Ovary (tissue), 7 donors: ENCODE measurements at regions not wholly inside any gene's neighbourhood (a gene's known extent, or its start where the extent isn't known, plus 50 kb on each side); places are given as distances from the start of the nearest gene placed in this dataset.

ENCODE experiments used
- DNase-seq, 5 donors: peaks; one replicate each; pipeline ENCODE4 v3.0.0-alpha.2; 2019 to 2020
- H3K27ac ChIP-seq, 2 donors: fragments of 200-600 bp; one replicate each; pipeline versions ENCODE4 v1.5.1 to v1.8.0; 2019 to 2022
- H3K27me3 ChIP-seq: fragments of 200-600 bp; one replicate; pipeline ENCODE4 v1.8.0; 2022
- H3K36me3 ChIP-seq: fragments of 200-600 bp; sonication (generic); one replicate; pipeline ENCODE4 v1.5.1; 2019
- H3K4me1 ChIP-seq: one replicate; pipeline ENCODE4 v1.8.1; 2013; ENCODE audit warnings: mild to moderate bottlenecking, moderate library complexity; ENCODE audit not compliant: insufficient read depth
- H3K4me3 ChIP-seq: fragments of 200-600 bp; sonication (generic); one replicate; pipeline ENCODE4 v1.5.1; 2017
- H3K9me3 ChIP-seq, 2 donors: fragments of 200-600 bp in 1 of 2; sonication (generic) in 1 of 2; one replicate each; pipeline versions ENCODE4 v1.5.1 to v1.8.1; 2013 to 2019; ENCODE audit warnings: mild to moderate bottlenecking in 1 of 2, moderate library complexity in 1 of 2
- EP300 ChIP-seq: sonication (generic); formaldehyde crosslinking; IDR thresholded peaks from one replicate; pipeline ENCODE4 v1.6.1; 2017; ENCODE audit warnings: antibody characterized with exemption
- POLR2A ChIP-seq: fragments of 450-650 bp; IDR thresholded peaks from one replicate; pipeline ENCODE4 v1.6.1; 2017; ENCODE audit warnings: antibody characterized with exemption, mild to moderate bottlenecking, moderate library complexity
- WGBS, 3 donors: extraction: QIAGEN DNeasy Blood & Tissue Kit in 1 of 3; methylation state at CpG; one replicate each; pipeline versions ENCODE4 v1.1.5 to v1.1.7; 2013 to 2017; 5-methylcytosine and 5-hydroxymethylcytosine counted together
- intact Hi-C, 4 donors: fragments of 100-400 bp; cut with DNase I; formaldehyde crosslinking; loops; one replicate each; pipeline versions ENCODE4 v1.11.0 to v1.15.1; 2022 to 2023
- TF ChIP-seq, protein P1 (sequence below), 3 donors: fragments of 450-650 bp in 2 of 3; fragments of 200-600 bp in 1 of 3; IDR thresholded peaks; one replicate each; pipeline versions ENCODE4 v1.5.1 to v1.8.0; 2016 to 2022; ENCODE audit warnings: antibody characterized with exemption in 3 of 3, mild to moderate bottlenecking in 1 of 3
- donor health status: DM: no; HTN: no; CAD: no; lungs with moderate emphysema.
- donor health status: DM: no; HTN: no; CAD: no.
- donor health status: Bipolar disorder and iron deficiency.
- donor health status: DM: no; HTN: no; CAD: no.
- donor health status: DM: yes; HTN: yes; CAD: no.

- H3K27ac ChIP-seq = no peak overlapping the region
- H3K9me3 ChIP-seq = no peaks in the 10 kb centered on the region
- intact Hi-C loops = no loop called here
- H3K4me1 ChIP-seq = no peaks in the 10 kb centered on the region
- H3K27me3 ChIP-seq = no peaks in the 10 kb centered on the region
- TF ChIP-seq EP300 (no peak), POLR2A (no peak)
- TF ChIP-seq, protein P1, sequence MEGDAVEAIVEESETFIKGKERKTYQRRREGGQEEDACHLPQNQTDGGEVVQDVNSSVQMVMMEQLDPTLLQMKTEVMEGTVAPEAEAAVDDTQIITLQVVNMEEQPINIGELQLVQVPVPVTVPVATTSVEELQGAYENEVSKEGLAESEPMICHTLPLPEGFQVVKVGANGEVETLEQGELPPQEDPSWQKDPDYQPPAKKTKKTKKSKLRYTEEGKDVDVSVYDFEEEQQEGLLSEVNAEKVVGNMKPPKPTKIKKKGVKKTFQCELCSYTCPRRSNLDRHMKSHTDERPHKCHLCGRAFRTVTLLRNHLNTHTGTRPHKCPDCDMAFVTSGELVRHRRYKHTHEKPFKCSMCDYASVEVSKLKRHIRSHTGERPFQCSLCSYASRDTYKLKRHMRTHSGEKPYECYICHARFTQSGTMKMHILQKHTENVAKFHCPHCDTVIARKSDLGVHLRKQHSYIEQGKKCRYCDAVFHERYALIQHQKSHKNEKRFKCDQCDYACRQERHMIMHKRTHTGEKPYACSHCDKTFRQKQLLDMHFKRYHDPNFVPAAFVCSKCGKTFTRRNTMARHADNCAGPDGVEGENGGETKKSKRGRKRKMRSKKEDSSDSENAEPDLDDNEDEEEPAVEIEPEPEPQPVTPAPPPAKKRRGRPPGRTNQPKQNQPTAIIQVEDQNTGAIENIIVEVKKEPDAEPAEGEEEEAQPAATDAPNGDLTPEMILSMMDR (IDR thresholded peaks at IDR 0.05) = no peak
- DNase-seq = no peak
- H3K4me3 ChIP-seq = no peak overlapping the region
- no peaks in the 10 kb centered on the region for H3K36me3 ChIP-seq
- 83 to 84% (median 84%) methylated on average over 3 of the region's 3 CpGs for WGBS, 3 donors
Measured at GRCh38 chr6:91865889-91866288, 1279.0 kb upstream of the MAP3K7 start.

DNA sequence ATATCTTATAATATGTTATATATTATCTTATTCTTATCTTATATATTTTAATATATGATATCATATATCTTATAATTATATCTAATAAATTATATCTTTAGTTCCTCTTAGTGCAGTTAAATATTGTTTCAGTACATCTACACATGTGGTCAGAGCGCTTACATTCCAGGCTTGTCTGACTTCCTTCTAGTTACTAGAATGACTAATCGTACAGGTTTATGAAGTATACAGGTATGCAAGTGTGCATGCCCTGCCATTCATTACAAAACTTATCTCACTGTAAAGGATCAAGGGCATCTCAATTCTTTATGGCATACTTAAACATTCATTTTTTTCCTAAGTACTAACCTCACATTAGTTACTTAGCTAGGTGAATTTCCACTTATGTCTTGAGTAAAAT, 1278.0 kb upstream of the MAP3K7 start:
- Histone ChIP-seq H3K27me3 (no peaks in the 10 kb centered on the region), H3K4me1 (no peaks in the 10 kb centered on the region), H3K9me3 (no peaks in the 10 kb centered on the region), H3K27ac (no peak overlapping the region), H3K4me3 (no peak overlapping the region), H3K36me3 (no peaks in the 10 kb centered on the region)
- no peak for DNase-seq
- intact Hi-C loops = no loop called here
- TF ChIP-seq EP300 (no peak), POLR2A (no peak)
- TF ChIP-seq, protein P1 (IDR thresholded peaks at IDR 0.05) = no peak
- WGBS, 3 donors = 92 to 93% (median 92%) methylated on average over 2 of the region's 2 CpGs

DNA sequence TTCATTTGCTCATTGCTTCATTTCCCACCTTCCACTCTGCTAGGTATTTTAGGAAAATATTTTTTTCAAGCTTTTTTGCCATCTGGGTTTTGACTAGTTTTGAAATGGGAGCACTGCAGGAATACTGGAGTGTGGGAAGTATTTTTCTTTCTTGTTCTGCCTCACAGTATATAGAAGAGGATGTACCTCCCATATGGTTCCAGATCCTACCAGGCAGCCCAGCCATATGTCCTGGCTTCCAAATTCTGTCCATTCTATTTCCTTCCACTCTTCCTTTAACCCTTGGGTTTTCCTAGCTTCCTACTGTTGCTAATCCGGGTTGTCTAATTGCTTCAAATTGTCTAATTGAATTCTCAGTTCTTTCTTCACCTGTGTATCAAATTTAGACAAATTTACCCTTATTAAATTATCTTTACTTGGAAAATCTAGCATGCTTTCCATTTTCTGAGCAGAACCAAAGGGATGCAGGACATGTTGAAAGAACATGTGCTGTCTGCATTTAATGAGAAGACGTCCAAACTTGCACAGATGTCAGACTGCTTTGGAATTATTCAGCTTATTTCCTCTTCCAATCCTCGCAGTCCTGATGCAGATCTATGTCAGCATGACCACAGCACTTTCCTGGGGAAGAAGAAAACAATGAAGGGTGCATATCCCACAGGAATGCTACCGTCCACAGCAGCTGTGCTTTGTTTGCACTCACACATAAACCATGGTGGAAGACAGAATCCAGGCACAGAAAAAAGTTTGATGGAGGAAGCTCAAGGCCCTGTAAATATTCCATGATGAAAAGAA, 1273.9 kb upstream of the MAP3K7 start:
- no peak overlapping the region for H3K27ac ChIP-seq
- intact Hi-C loops = no loop called here
- no peak for DNase-seq
- no peaks in the 10 kb centered on the region for H3K4me1 ChIP-seq
- no peaks in the 10 kb centered on the region for H3K9me3 ChIP-seq
- TF ChIP-seq EP300 (no peak), POLR2A (no peak)
- TF ChIP-seq, protein P1 (IDR thresholded peaks at IDR 0.05) = no peak
- 22 to 25% (median 23%) methylated on average over 4 of the region's 4 CpGs for WGBS, 3 donors
- H3K36me3 ChIP-seq = no peaks in the 10 kb centered on the region
- no peaks in the 10 kb centered on the region for H3K27me3 ChIP-seq
- no peak overlapping the region for H3K4me3 ChIP-seq

DNA sequence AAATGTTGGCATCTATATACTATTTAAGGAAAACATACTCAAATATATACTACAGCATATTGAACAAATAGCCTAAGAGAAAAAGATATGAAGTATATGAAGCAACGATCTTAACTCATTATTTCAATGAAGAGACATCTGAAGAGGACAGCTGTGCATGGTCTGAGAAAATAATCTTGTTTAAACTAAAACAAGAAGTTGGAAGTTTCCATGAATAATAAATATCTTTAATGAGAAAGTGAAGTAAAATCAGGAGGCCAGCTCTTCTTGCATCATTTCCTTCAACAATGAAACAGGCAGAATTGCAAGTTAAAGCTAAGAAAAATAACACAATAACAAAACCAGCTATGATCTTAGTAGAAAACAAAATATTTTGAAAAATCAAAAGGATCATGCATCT, 1265.4 kb upstream of the MAP3K7 start:
- Histone ChIP-seq H3K9me3 (no peaks in the 10 kb centered on the region), H3K27me3 (no peaks in the 10 kb centered on the region), H3K36me3 (no peaks in the 10 kb centered on the region), H3K4me3 (no peak overlapping the region), H3K4me1 (no peaks in the 10 kb centered on the region), H3K27ac (no peak overlapping the region)
- DNase-seq = no peak
- no peak for TF ChIP-seq EP300
- TF ChIP-seq, protein P1 (IDR thresholded peaks at IDR 0.05) = no peak
- TF ChIP-seq POLR2A = no peak
- 2 to 17% (median 8%) methylated on average over 1 of the region's 1 CpG for WGBS, 3 donors
- intact Hi-C loops = no loop called here
